HG02588 (cell line): ENCODE measurements at regions not wholly inside any gene's neighbourhood (a gene's known extent, or its start where the extent isn't known, plus 50 kb on each side); places are given as distances from the start of the nearest gene placed in this dataset.

Source experiments
- ATAC-seq: cut with Tn5 transposase; IDR thresholded peaks from one replicate; pipeline ENCODE4 v1.9.1; 2021; ENCODE audit warnings: mild to moderate bottlenecking, moderate library complexity; ENCODE audit not compliant: unreplicated experiment

DNA sequence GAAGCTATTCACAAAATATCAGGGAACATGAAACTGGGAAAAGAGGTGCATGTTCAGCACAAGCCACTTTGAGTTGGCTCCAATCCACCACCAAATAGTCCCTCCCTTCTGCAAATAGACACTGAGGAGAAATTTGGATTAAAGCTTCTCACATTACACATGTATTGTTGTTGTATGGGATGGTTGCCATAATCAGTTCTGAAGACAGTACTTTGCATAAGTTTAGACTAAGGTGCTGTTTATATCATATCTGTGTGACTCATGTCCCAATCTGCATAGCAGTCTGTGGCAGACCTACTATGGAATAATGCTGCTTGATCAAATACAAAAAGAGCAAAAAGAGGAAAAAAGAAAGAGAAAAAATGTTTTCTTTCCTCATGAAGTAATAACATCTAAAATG, 376.7 kb upstream of the DDI1 start:
- ATAC-seq = no peak

GRCh38 chr11:103661185-103661584, 375.3 kb upstream of the DDI1 start:
- ATAC-seq = no peak

DNA sequence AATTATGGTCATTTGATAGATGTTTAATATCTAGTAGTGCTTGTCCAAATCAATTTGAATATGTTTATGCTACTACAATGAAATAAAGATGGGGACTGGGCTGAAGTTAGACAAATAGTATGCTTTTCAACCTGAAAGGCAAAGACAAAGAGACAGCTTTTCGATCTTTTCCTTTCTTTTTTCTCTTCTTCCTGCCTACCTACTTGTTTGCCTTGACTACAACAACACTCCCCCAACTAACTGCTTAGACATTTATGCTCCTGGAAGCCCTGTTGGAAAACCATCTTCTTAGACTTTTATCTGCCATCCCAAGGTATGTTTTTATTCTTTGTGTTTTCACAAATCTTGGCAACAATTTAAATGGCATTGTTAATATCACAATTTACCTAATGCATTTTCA, 374.4 kb upstream of the DDI1 start:
- ATAC-seq = no peak

GRCh38 chr11:103662880-103663279, 373.6 kb upstream of the DDI1 start:
- no peak for ATAC-seq

DNA sequence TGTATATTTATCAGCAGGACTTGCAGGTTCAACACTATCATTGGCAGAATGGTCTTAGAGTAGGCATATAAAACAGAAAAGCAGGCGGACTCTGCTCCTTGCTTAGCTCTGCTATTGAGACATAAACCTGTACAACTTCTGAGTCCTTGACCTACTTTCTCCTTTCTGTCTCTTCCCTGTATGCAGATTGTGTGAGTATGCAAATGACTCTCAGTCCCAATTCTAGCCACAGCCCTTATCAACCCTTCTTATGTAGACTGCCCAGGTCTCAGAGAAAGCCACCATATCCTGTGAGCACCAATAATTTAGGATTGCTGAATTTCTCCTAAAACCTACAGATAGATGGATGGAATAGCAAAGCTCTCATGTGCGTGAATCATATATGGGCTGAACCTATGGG, 367.6 kb upstream of the DDI1 start:
- ATAC-seq = peak; percentile 63

DNA sequence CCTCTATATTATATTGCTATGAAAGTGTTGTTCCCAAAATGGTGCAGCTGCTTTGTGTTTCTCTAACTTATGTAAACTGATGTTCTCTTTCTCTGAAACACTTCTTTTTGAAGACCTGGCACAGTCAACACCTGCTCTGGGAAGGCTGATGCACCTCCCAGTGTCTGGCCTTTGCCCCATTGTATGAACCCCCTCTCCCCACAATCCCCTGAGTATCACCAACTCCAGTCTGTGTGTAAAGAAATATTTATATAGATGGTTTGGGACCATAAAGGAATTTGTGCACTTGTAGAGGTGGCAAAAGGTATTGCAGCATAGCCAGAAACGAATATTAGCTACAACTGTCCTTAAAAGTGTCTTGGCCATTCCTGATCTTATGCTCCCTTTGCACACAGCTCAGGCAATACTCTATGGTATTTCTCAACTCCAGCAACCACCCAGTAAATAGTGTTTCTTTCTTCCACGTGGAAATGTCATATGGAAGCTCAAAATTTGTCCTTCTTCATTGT, 365.2 kb upstream of the DDI1 start:
- no peak for ATAC-seq

- no peak for ATAC-seq
Measured at GRCh38 chr11:103673773-103674172, 362.7 kb upstream of the DDI1 start.

DNA sequence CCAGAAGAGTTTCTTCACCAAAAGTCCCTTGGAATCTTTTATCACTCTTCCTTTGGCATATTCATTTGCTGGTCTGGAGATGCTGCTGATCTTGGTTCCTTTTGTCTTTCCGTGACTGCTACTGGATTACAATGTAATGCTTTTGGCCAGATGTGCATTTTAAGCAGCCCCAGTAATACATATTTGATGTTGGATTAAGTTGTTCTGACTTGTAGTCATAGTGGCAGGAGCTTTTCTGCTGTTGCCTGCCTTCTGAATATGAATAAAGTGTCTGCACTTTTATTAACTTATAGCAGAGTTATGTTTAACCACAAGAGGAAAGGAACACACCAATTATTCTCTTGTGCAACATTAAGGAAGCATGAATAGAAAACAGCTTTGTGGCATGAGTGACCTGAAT, 360.0 kb upstream of the DDI1 start:
- no peak for ATAC-seq

DNA sequence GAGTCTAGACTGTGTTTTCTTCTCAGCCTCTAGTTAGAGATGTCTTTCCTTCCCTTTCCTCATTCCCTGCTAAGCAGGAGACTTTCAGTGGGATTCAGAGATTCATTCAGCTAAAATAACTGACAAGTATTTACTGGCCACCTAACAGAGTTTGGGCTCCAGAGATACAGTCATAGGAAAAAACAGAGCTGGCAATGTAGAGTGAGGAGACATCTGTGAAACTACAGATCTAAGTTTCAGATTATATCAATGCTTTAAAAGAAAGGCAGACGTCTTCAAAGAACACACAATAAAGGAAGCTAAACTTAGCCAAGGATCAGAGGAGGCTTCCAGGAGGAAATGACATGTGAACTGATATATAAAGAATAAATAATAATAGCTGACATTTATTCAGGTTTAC, 355.6 kb upstream of the DDI1 start:
- no peak for ATAC-seq

DNA sequence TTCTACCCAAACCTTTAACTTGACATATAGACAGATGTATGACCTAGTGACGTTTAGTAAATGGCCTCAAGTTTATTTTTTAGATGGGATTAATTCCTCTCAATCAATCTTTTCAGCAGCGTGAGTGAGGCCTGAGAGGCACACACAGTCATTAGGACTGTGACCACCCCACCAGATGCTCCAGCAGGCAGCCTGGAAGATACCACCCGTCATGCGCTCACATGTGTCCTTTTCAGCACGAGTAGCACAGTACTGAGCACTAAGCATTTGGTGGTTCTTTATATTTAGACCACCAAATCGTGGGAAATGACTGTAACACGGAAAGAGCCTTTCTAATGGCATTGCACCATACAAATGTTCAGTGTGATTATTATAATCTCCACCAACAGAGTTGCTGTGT, 354.6 kb upstream of the DDI1 start:
- ATAC-seq = peak; percentile 10

- peak; percentile 95 for ATAC-seq
Measured at GRCh38 chr11:103682318-103683184, 353.9 kb upstream of the DDI1 start.

DNA sequence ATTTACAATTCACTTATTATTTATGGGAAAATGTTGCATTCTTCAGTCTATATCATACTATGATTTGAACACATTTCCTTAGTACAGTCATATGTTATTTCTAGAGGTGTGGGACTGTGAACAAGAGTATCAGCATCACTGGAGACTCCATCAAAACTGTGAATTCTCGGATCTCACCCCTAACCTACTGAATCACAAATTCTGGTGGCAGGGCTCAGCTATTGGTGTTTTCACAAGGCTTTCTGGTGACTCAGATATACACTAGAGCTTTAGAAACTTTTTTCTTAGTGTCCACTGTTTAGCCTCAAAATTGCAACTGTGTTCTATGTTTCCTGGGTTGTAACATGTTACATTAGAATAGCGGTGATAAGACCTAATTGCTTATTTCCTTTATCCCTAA, 352.9 kb upstream of the DDI1 start:
- no peak for ATAC-seq

- no peak for ATAC-seq
Measured at GRCh38 chr11:103688924-103689323, 347.5 kb upstream of the DDI1 start.

DNA sequence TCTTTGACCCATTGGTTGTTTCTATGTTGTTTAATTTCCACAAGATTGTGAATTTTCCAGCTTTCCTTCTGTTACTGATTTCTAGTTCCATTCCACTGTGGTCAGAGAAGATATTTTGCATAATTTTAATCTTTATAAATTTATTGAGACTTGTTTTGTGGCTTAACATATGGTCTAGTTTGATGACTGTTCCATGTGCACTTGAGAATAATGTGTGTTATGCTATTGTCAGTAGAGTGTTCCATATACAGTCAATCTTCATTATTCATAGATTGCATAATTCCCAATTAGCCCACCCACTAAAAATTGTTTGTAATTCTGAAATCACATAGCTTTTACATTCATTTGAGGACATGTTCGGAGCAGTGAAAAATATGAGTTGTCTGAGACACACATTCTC, 346.1 kb upstream of the DDI1 start:
- no peak for ATAC-seq

- no peak for ATAC-seq
Measured at GRCh38 chr11:103696123-103696522, 340.3 kb upstream of the DDI1 start.

GRCh38 chr11:103699216-103699615, 337.2 kb upstream of the DDI1 start:
- ATAC-seq = no peak

GRCh38 chr11:103699656-103700055, 336.8 kb upstream of the DDI1 start:
- no peak for ATAC-seq

DNA sequence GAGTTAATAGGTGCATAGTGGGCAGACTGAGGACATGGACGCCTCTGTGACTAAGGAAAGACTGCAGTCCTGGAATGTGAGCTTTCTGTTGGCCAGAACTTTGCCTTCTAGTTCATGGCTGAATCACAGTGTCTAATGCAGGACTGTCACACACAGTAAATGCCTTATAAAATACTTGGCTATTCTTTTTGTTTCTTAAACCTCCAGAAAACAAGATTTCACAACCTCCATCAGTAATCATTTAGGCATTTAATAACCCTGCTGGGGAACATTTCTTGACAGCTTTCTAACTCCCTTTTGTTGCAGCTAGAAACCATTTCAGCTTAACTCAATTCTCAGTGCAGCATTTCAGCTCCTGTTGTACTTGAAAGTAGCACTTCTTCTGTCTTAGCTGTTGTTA, 335.8 kb upstream of the DDI1 start:
- no peak for ATAC-seq

- ATAC-seq = no peak
Measured at GRCh38 chr11:103703437-103703836, 333.0 kb upstream of the DDI1 start.

GRCh38 chr11:103703954-103704353, 332.5 kb upstream of the DDI1 start:
- no peak for ATAC-seq

DNA sequence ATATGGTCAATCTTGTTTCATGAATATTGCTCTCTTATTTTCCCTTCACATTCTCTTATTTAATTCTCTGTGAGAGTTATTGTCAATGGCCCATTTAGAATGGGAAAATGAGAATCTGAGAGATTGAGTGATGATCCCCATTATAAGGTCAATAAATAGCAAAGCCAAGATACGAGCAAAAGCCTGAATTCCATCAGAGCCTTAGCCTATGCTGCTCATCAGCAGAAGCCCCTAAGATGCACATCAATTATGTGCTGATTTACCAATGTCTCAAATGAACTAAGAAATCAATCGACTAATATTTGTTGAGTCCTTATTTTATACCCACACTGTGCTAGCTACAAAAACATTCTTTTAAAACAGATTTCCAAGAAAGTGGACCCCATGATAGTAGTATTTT, 330.8 kb upstream of the DDI1 start:
- ATAC-seq = no peak

GRCh38 chr11:103709371-103709770, 327.1 kb upstream of the DDI1 start:
- no peak for ATAC-seq

- no peak for ATAC-seq
Measured at GRCh38 chr11:103714246-103714645, 322.2 kb upstream of the DDI1 start.
